ENCODE measurements at regions not wholly inside any gene's neighbourhood (a gene's known extent, or its start where the extent isn't known, plus 50 kb on each side); places are given as distances from the start of the nearest gene placed in this dataset.
"Not testable (repeated sequence)": the region's sequence is repeated elsewhere in the genome, so short reads cannot be mapped to it uniquely, and the experiment has no call there.

DNA sequence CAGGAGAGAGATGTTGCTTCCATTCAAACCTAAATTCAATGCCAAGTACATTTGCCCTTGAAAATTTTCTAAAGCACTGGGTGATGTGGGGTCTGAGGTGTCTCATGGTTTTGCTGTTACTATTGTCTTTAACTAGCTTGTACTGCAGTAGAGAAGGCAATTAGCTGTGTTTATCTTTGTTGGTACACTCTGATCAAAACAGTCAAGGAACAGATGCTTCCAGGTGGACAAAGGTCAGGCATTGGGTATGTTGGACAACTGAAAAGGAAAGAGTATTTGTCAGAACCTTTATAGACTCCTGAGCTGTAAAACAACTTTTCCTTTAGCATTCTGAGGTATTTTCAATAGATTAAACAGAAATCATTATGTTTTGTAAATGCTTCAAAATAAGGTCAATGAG is 2228.7 kb upstream of the WWC1 start:
- DNase-seq, result no peak

DNA sequence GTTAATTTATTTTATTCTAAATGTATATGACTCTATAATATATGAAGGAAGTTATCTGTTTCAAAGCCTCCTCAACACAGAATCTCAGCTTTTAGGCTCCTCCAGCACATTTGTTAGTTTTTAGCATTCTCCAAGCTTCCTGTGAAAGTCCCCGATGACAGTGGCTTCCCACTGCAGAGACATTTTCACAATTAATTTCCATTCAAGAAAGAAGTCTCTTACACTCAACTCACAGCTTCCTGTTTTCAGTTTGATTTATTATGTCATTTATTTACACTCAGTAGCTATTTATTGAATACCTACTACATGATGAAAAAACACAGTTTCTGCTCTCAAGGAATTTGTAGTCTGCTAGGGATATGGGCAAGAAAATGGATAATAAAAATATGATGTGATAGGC is 2228.2 kb upstream of the WWC1 start:
- DNase-seq, result no peak

DNA sequence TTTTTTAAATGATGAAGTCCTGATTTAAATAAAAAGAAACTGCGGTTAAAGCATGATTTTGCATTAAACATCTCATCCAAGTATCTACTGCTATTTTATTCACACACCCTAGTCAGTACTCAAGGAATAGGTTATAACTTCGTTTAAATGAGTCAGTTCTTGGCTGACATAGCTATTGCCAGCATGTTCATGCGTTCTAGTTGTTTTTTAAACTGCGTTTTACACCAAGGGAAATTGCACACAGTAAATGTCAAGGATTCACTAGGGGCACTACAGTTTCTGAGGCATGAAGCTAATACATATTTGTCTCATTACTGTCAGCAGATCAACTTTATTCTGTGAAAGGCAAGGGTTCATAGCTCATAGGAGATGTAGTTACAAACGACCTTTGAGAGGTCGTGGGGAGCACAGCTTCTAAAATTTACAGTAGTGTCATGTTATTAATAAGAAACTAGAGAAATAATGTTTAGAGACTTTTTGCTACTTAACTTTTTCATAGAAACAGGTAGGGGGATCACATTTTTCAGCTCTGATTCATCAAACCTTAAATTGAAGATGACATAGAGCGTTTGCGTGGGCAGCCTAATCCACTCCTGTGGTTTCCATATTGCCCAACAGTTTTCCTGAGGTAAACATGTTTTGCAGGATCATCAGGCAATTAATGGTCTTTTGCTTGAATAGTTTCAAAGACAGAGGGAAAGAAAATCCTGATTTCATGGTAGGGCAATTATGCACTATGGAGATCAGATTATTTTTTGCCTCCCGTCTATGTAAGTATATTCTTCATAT is 2222.7 kb upstream of the WWC1 start:
- no peak for DNase-seq

DNA sequence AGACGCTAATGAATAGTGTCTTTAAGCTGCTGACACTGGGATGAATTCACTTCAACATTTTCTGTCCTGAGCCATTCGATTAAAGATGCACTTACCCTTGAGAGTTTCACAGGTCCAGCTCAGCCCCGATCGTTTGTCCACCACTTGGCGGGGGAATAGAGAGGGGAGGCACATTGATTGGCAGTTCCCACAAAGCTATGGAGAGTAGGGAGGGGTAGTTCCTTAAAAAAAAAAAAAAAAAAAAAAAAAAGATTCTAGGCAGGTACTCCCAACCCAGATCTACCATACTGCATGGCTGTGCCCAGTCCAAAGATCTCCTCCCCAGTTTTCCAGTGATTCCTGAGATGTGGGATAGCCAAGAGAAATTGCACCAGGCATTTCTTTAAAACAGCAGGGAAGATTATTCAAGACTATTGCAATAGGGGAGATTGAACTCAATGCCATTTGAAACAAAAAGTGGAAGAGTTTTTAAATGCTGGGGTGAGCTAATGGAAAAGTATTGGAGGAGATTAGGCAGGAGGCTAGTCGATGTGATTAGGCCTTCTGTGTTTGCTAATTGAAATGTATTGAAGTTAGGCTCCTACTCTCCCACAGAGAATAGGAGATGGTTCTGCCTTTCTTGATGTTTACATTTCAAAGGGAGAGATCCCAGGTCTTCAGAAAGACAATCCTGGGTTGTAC is 2217.4 kb upstream of the WWC1 start:
- DNase-seq, result no peak

DNA sequence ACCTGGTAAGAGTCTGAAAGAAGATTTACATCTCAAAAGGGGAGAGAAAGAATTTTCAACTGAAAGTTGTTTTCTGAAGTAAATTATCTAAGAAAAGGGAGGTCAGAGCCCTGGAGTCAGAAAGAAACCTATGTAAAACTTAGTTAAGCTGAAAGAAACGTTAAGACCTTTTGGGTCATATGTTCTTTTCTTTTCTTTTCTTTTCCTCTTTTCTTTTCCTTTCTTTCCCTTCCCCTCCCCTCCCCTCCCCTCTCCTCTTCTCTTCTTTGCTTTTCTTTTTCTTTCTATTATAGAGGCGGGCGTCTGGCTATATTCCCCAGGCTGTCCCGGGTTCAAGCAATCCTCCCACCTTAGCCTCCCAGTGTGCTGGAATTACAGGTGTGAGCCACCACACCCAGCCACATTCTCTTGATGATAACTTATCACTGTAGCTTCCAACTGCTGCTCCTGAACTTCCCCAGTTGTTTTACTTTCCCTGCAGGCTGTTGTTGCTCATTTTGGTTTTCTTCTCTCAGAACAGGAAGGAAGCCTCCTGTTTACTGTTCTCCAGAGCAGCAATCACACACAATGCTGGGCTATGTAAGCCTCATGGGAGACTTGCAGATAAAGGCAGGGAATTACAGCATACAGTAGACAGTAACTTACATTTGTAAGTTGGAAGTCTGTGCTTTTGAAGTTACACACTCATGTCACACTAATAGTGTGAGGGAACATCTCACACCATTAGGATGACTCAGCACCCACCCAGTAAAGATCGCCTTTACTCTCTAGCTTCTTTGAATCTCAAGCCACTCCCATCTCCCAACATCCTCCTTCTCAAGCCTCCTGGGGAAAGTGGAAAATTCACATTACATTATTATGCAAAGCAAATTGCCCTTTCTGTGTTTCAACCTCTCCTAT is 2216.6 kb upstream of the WWC1 start:
- DNase-seq, result no peak

DNA sequence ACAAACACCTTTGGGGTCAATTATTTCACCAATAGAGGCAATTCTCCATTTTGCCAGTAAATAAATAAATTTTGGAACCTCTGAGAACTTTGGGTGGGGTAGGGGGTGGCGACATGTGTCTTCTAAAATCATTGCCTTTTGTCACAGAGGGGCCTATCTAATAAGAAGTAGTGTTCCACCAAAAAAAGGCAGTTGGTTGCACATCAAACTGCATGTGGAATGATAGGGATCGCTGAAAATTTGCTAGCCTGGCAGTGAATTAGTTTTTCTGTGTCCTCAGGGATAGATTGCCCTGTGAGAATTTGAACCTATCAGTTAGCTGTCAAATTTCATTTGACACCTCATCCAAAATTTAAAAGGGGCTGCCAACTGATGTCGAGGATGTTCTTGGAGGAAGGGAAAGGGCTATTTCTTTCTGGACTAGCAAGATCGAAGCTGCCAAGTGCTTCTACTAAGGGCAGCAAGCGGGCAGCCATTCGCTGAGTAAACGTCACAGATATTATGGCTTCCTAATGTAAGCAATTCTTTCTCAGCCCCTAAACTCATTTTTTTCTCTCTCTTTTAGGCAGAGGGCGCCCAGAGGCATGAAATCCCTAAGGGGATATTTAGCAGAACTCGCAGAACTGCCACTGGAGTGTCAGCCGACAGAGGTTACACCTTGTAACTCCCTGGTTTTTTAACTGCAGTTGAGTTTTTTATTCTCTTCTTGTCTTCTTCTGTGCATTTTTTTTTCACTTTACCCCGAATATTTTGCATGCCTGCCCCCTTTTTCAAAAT is 2208.1 kb upstream of the WWC1 start:
- DNase-seq, result no peak

DNA sequence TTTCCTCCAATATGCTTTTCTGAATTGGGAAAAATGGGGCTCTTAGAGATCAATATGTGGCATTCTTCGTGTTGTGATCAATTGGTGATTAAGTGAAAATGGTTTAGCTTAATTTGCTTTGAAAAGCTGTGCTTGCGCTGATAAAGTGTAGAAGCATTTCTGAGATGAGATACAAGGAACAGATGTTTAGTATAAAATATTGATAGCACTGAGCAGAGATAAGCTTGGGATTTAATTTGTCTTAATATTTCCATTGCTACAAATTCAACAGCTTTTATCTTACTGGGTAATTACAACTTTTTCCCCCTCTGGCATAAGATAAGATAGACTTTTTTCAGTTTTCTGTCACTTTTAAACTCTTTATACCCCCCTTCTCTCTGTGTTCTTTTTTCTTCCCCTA is 2204.9 kb upstream of the WWC1 start:
- DNase-seq, result no peak

DNA sequence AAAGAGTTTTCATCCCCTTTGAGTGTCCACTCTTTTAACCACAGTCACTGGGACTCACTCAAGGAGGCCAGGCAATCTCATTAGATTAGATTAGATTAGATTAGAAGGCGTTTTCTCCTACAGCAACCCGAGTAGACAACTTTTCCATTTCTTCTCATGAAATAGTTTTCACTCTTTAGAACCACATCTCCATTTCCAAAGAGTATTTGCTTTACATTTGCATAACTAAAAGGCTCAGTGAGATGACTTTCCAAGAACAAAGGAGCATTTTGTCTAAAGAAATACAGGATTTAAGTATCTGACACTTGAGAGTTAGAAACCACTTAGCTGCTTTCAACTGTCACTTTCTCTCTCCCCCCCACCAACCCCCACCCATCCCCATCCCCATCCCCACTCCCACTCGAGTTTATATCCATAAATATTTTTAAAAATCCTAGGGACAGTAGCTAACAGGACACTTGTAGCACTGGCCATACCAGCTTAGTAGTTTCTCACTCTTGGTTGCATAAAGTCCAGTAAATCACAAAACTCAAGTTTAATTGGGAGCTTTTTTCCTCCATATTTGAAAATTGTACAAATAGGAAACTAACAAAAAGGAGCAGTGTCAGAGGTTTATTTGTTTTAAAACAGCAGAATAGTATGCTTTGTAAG is 2202.9 kb upstream of the WWC1 start:
- DNase-seq, result no peak

DNA sequence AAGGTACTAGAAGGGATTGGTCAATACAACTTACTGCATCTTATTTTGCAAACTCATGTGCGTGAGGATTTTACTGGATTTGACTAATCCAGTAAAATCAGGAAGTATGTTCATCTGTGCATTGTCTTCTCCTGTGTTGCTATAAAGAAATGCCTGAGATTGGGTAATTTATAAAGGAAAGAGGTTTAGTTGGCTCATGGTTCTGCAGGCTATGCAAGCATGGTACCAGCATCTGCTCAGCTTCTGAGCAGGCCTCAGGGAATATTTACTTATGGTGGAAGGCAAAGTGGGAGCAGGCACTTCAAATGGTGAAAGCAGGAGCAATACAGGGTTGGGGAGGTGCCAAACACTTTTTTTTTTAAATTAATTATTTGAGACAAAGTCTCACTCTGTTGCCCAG is 2199.5 kb upstream of the WWC1 start:
- no peak for DNase-seq

DNA sequence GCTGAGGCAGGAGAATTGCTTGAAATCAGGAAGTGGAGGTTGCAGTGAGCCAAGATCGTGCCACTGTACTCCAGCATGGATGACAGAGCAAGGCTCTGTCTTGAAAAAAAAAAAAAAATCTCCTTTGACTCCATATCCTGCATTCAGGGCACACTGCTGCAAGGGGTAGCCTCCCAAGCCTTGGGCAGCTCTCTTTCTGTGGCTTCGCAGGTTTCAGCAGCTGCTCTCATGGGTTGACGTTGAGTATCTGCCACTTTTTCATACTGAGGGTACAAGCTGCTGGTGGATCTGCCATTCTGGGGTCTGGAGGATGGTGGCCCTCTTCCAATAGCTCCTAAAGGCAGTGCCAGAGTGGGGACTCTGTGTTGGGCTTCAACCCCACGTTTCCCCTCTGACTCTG is 2198.1 kb upstream of the WWC1 start:
- DNase-seq, result no peak

DNA sequence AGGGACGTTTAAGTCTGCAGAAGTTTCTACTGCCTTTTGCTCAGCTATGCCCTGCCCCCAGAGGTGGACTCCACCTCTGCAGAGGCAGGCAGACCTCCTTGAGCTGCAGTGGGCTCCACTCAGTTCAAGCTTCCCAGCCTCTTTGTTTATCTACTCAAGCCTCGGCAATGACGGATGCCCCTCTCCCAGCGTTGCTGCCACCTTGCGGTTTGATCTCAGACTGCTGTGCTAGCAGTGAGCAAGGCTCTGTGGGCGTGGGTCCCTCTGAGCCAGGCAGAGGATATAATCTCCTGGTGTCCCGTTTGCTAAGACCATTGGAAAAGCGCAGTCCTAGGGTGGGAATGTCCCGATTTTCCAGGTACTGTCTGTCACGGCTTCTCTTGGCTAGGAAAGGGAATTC is 2188.5 kb upstream of the WWC1 start:
- DNase-seq, result no peak

DNA sequence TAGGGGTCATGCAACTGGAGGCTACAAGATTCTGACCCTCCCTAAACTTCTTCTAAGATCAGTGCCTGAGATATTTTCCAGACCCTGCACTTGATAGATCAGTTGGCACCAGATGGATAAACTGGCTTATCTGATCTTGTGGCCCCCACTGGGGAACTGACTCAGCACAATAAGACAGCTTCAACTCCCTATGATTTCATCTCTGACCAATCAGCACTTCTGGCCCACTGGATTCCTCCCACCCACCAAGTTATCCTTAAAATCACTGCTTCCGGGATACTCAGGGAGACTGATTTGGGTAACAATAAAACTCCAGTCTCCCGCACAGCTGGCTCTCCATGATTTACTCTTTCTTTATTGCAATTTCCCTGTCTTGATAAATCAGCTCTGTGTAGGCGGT is 2180.4 kb upstream of the WWC1 start:
- DNase-seq, result no peak

DNA sequence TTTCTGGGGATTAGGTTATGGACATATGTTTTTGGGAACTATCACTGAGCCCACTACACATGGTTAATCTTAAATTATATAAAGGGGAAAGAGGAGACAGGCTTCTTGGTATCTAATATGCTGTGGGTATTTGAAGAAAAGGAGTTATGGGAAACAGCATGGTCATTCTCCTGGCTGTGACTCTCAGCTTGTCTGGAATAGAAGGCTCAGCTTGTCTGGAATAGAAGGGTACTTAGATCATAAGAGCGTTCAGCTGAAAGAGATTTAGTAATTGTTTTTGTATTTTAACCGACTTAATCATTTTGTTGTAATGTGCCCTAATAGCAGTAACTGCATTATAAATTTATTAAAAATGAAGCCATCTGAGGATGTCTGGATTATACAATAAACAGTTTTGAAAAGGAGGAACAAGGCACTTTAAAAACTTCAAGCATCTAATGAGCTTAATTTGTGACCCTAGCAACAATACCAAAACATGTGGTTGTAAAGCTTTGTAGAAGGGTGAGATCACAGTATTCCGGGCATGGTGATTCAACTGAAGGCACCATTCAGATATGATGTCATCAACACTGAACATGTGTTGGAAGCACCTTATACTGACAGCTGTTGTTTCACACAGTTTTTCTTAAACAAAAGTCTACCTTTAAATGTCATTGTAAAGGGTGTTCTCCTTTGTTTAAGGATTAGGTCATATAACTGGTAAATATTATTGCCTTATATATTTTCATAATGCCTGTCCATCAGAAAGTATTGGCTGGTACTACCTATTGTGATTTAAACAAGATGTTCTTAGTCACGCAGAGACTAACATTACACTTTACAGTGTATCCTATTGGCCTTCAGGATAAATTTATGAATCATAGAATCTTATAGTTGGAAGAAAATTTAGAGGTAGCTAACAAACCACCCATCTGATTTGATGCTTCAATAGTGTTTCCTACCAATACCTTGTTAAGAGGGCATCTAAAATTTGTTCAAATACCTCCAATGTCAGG is 2174.1 kb upstream of the WWC1 start:
- DNase-seq, result no peak

DNA sequence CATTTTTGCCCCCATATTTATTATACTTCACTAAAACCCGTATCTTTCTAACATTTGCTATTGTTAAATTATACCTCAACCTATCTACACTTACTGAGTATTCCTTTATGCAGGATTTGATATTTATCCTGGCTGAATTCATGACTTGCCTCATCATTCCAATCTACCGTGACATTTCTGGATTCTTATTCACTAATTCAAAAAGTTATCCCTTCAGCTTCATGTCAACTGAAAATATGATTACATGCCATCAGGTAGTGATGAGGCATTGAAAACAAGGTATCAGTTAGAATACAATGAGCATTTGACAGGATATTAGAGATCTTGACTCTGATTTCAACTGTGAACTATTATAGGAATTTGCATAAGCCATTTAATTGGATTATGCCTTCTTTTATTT is 2171.9 kb upstream of the WWC1 start:
- no peak for DNase-seq

DNA sequence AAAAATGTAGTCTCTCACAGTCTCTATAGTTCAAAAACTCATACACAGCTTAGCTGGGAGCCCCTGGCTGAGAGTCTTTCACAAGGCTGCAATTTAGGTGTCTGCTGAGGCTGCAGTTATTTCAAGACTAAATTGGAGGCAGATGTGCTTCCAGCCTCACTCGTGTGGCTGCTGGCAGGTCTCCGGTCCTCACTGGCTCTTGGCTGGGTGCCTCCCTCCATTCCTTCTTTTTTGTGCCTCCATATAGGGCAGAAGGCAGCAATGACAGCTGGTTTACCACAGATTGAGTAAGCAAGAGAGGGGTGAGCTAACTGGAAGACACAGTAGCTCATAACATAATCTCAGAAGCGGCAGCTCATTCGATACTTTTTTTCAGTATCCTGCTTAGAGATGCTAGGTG is 2167.7 kb upstream of the WWC1 start:
- DNase-seq, result no peak

DNA sequence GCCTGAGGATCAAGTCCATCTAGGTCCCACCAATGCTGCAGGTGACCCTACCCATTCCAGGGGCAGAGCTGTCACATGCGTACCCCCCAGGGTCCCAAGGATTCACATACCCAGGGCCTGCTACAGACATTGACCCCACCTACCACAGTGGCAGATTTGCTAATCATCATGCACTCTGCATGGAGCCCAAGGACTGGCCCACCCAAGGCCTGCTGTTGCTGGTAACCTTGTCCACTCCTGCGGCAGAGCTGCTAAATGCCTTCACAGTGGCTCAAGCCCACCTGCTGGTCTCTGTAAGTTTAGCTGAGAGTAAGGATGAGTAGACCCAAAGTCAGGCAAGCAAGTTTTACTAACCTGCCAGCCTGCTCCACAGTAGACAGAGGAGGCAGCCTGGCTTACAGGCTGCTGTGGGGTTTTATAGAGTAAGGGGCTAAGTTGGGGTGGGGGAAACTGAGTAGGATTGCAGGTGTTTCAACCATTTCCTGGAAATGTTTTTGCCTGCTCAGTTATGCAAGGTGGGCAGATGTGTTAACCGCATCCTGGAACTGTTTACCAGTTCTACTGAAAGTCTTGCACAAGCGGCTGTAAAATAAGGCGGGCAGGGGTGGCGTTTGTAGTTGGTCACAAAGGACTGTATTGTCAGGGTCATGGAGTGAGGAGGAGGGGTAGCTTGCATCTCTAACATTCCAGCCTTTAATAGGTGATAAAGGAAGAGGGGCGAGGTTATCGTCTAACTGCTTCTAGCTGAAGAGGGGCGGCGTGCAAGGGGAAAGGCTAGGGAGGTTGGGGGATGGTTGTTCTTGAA is 2163.5 kb upstream of the WWC1 start:
- DNase-seq, result no peak

DNA sequence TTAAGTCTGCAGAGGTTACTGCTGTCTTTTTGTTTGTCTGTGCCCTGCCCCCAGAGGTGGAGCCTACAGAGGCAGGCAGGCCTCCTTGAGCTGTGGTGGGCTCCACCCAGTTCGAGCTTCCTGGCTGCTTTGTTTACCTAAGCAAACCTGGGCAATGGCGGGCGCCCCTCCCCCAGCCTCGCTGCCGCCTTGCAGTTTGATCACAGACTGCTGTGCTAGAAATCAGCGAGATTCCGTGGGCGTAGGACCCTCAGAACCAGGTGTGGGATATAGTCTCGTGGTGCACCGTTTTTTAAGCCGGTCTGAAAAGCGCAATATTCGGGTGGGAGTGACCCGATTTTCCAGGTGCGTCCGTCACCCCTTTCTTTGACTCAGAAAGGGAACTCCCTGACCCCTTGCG is 2146.3 kb upstream of the WWC1 start:
- not testable (repeated sequence) for DNase-seq

DNA sequence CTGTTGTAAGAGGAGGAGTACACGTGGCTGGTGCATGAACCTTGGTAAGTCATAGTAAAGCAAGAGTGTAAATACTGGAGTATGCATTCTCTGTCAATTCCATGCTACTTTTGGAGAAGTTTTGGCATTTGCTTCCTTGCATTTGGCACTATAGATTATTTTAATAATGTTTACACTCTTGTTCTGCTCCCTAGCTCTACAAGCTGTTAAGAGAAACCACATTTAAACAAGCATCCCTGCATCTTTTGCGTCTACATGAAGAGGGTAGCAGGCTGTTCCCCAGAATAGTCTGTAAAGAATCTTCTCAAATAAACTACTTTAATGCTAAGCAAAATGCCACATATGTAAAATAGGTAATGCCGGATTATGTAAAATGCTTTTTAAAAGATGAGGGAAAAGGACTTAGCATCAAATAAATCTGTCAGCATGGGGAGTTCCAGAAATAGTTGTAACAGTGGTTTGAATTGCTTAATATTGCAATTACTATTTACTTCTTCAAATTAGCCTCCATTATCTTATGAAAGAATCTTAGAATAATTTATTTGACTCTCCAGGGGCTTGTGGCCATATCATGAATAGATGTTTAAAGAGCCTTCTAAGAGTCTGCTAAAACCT is 2127.3 kb upstream of the WWC1 start:
- DNase-seq, result no peak

DNA sequence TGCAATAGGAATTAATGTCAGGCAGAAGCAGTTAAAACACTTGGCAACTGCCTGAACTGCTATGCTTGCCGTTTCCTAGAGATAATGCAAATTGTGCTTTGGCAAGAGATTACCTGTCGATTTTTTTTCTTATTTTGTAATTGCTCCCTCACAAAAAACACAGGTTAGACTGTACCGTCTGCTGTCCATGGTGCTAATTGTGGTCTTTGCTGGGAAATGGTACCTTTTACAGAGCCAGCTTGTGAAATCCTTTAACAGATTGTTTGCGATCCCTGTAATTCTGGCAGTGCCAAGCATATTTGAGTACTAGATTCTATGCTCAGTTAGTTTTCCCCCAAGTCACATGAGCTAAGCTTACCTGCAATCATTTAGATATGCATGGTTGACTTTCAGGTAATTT is 2125.8 kb upstream of the WWC1 start:
- DNase-seq, result no peak

DNA sequence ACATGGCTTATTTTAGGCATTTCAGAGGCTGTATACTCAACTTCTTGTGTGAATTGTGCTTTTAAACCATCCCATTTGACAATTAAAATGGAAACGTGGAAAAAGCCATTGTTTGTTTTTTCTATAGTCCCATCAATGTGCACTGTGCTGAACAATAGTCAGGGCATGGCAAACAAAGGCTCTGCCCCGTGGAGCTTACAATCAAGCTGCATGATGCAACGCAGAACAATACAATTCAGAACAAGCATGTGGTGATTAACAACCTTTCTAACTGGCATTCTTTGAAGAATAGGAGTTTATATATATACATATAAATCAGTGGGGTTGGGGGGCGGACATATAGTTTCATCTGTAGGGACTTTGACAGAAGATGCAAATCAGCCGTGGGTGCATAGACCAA is 2125.4 kb upstream of the WWC1 start:
- no peak for DNase-seq

Data from CD4-positive, alpha-beta T cell treated with Interleukin-4 for 4 hours (primary cell).